ENCODE measurements at regions not wholly inside any gene's neighbourhood (a gene's known extent, or its start where the extent isn't known, plus 50 kb on each side); places are given as distances from the start of the nearest gene placed in this dataset.

DNA sequence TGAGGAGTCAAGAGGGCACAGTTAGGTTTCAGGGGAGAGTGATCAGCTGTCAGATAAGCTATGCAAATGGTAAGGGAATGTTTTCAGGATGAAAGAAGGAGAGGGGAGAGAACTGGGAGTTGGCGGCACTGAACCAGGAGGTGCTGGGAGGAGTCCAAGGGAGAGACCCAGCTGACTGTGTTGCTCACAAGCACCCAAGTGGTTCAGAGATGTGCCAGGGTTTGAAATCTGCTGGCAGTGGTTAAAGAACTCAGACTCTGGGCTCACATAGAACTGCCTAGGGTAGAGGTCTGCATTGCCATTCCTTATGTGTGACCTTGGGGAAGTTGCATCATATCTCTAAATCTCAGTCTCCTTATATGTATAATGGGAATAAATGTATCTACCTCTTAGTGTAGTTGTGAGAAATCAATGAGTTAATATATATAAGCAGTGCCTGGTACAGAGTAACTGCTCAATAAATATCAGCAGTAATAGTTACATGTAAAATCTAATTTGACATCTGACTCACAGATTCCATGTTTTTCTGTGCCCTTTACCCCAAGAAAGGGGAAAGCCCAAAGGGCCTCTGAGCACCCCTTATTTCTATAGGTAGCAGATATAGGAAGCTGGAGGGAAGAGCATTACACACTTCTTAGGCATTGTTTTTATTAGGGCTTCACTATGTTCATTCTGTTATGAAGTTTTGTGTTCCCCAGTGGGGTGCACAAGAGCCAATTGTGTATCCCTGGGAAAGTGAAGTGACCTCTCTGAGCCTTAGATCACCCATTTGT lies 66.9 kb upstream of the SESN3 start:
- Mint-ChIP-seq H3K27ac (peak overlapping the region; percentile 60), H3K4me1 (ENCODE audit: low read depth) (peaks cover 34% of the 10 kb centered on the region), H3K36me3 (ENCODE audit: low read depth) (no peaks in the 10 kb centered on the region), H3K27me3 (no peaks in the 10 kb centered on the region), H3K9me3 (no peaks in the 10 kb centered on the region), H3K4me3 (no peak overlapping the region)

DNA sequence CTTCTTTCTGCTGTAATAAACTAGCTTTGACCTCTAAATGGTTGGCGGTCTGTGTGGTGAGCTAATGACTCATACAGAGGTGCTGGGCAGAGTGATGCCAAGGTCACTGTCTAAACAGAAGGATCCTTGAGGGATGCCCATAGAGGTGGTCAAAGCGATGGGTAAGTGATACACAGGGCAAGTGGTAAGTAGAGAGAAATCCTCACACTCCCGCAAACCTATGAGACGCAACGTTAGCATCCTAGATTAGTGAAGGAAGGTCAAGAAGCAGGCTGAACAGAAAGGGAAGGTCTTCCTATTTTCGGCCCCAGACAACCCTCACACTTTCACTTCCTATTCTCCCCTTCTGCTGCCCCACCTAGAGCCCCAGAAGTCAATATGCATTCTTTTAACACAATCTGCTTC lies 65.6 kb upstream of the SESN3 start:
- Mint-ChIP-seq H3K27ac (no peak overlapping the region), H3K4me3 (no peak overlapping the region), H3K36me3 (ENCODE audit: low read depth) (no peaks in the 10 kb centered on the region), H3K27me3 (no peaks in the 10 kb centered on the region), H3K9me3 (no peaks in the 10 kb centered on the region), H3K4me1 (ENCODE audit: low read depth) (peaks cover 34% of the 10 kb centered on the region)

DNA sequence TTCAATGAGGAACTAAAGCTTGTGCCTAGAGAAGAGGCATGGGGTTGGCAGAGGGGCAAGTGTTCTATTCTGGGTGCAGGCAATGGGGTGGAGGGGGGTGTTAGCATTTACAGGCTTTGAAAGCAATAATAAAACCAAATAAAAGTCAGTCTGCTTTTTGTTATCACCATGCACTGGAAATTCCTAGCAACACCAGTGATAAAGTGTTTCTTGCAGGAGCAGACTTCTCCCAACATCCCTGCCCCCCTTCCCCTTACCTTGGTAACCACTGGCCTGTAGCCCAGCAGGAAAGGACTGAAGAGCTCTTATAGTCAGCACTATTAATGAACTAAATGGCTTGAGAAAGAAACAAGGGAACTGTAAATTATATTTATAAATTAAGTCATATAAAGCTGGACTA lies 65.2 kb upstream of the SESN3 start:
- Mint-ChIP-seq H3K4me1 (ENCODE audit: low read depth) (peaks cover 34% of the 10 kb centered on the region), H3K27me3 (no peaks in the 10 kb centered on the region), H3K4me3 (no peak overlapping the region), H3K27ac (no peak overlapping the region), H3K9me3 (no peaks in the 10 kb centered on the region), H3K36me3 (ENCODE audit: low read depth) (no peaks in the 10 kb centered on the region)

DNA sequence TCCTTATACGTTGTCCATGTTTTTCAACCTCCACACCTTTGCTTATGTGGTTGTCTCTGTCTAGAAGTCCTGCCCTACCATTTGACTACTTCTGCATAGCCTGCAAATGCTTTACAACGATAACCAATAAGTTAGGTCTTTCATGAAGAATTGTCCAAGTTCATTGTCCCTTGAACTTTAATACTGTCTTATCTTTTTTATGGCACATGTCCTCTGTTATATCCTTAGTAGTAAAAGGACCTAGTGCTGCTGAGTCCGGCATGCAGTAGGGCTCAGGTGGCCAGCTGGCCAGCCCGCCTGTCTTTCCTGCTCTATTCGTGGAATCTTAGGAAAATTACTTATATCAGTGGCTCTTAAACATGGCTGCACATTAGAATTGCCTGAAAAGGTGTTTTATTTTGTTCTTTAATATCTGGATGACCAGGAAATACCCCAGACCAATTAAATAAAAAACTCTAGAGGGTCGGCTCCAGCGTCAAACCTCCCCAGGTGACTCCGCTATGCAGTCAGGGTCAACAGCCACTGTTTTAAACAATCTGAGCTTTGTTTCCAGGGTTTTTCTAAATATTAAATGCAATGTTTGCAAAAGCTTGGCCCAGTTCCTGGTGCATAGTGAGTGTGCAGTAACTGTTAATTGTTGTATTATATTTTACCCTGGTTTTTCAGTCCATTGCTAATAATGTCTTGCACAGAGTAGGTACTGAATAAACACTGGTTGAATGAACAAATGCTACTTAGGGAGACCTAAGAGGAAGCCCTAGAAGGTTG lies 64.6 kb upstream of the SESN3 start:
- H3K9me3 Mint-ChIP-seq = no peaks in the 10 kb centered on the region
- H3K36me3 Mint-ChIP-seq (ENCODE audit: low read depth) = no peaks in the 10 kb centered on the region
- H3K4me3 Mint-ChIP-seq = no peak overlapping the region
- peaks cover 34% of the 10 kb centered on the region for H3K4me1 Mint-ChIP-seq (ENCODE audit: low read depth)
- H3K27me3 Mint-ChIP-seq = no peaks in the 10 kb centered on the region
- no peak overlapping the region for H3K27ac Mint-ChIP-seq

DNA sequence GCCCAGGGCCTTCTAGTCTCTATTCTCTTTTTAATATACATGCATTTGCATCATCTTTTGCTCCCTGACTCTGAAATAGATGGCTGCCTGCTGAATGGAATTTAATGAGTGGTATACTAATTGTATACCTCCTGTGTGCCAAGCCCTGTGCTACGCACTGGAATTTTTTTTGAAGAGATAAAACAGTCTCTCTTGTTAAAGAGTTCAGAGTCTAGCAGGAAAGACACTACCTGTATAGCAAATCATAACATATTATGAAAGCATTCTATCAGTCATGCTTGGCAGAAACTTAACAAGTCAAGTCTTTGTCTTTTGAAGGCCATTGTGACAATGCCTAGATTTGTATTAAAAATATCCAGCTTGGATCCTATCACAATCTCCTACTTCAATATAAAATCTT lies 63.7 kb upstream of the SESN3 start:
- Mint-ChIP-seq H3K4me1 (ENCODE audit: low read depth) (peaks cover 34% of the 10 kb centered on the region), H3K36me3 (ENCODE audit: low read depth) (no peaks in the 10 kb centered on the region), H3K27me3 (no peaks in the 10 kb centered on the region), H3K4me3 (no peak overlapping the region), H3K9me3 (no peaks in the 10 kb centered on the region), H3K27ac (no peak overlapping the region)

DNA sequence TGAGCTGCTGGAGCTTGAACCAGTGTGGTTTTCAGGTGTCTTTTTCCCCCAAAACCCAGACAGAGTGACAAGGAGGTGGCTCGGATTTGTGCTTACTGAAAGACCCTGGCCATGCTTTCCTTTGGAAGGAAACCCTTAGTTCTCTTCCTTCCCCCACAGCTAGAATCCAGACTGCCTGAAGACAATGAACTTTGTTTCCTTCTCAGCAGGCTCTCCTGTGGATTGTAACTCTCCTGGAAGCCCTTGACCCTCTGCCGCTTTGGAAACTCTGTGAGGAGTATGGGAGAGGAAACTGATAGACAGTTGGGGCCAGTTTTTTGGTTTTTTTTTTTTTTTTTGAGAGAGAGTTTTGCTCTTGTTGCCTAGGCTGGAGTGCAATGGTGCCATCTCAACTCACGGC lies 62.1 kb upstream of the SESN3 start:
- no peaks in the 10 kb centered on the region for H3K27me3 Mint-ChIP-seq
- H3K9me3 Mint-ChIP-seq = no peaks in the 10 kb centered on the region
- H3K4me3 Mint-ChIP-seq = no peak overlapping the region
- H3K27ac Mint-ChIP-seq = no peak overlapping the region
- H3K4me1 Mint-ChIP-seq (ENCODE audit: low read depth) = peaks cover 19% of the 10 kb centered on the region
- no peaks in the 10 kb centered on the region for H3K36me3 Mint-ChIP-seq (ENCODE audit: low read depth)

DNA sequence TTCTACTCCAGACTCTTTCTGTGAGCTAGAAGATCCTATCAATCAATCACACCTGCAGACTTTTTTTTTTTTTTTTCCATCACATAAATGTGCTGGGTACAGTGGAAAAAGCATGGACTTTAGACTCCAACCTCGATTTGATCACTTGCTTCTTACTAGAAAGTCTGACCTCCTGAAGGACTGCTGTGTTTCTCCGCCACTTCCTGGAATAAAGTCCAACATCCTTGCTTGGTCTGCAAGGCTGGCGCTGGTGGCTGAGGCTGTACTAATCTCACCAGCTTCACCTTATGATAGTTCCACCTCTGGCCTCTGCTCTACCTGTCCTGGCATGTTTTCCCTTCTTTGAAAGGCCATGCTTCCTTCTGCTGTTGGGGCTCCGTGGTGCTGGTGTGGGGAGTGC lies 60.9 kb upstream of the SESN3 start:
- Mint-ChIP-seq H3K36me3 (ENCODE audit: low read depth) (no peaks in the 10 kb centered on the region), H3K27ac (no peak overlapping the region), H3K9me3 (no peaks in the 10 kb centered on the region), H3K4me1 (ENCODE audit: low read depth) (peaks cover 9% of the 10 kb centered on the region), H3K27me3 (no peaks in the 10 kb centered on the region), H3K4me3 (no peak overlapping the region)

DNA sequence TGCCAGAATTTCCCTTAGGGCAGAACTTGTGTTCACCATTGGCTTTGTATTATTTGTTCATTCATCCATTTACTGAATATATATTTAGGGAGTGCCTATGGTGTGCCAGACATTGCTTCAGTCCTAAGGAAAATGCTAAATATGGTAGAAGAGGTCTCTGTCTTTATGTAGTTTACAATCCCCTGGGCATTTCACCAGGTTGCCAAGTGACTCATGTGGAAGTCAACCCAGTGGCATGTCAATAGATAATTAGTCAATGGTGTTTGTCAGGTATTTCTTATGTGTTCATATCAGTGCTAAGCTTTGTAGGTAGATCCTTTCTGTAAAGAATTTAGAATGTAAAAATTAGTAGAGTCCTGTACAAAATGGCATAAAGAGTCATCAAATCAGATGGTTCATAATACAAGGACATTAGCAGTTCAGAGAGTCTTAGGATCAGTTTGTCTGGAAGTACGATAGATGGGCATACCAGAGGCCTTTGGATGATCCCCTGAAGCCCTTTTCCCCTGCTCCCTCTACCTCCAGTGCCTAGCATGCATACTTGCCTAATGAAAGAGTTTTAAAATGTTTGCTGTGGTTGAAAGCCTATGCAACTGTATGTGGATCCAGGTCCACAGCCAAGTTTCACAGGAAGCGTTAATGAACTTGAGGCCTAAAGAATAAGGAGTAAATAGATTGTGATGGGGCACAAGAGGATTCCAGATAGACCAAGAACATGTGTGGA lies 58.5 kb upstream of the SESN3 start:
- Mint-ChIP-seq H3K9me3 (no peaks in the 10 kb centered on the region), H3K27ac (no peak overlapping the region), H3K4me1 (ENCODE audit: low read depth) (no peaks in the 10 kb centered on the region), H3K36me3 (ENCODE audit: low read depth) (no peaks in the 10 kb centered on the region), H3K4me3 (no peak overlapping the region), H3K27me3 (no peaks in the 10 kb centered on the region)

DNA sequence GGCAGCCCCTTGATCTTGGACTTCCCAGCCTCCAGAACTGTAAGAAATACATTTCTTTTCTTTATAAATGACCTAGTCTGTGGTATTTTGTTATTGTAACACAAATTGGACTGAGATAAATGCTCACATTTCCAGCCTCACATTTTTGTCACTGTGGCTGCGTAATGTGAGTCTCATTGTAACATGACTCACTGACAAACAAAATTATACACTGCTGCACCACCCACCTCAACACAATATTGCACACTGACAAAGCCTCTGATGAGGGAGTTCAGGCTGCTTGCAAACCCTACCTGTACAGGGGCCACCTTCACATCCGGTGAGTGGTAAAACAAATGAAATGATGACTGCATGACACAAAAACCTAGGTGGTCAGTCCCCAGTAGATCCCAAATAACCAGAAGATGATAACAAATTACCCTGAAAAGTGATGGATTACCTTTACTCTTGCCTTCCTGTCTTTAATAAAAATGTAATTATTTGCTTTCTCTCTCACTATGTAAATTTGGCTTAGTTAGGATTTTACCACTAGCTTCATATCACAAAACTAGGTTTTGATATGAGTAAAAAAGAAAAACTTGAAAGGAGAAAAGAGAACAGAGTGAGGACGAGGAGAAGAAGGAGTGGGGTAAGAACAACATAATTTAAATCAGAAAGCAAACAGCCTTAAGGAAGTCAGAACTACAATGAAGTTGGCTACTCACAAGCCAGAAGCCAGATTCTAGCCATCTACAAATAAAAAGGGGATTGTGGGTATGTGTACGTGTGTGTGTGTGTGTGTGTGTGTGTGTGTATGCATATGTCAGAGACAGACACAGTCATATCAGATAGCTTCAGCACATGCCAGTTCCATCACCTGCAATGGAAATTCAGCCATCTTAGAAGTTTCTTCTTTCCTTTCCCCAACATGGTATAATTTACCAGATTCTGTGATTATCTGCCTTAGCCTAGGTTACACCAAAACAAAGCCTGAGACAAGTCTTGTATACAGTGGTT lies 53.4 kb upstream of the SESN3 start:
- H3K4me1 Mint-ChIP-seq (ENCODE audit: low read depth) = peaks cover 6% of the 10 kb centered on the region
- no peaks in the 10 kb centered on the region for H3K36me3 Mint-ChIP-seq (ENCODE audit: low read depth)
- H3K4me3 Mint-ChIP-seq = no peak overlapping the region
- no peaks in the 10 kb centered on the region for H3K27me3 Mint-ChIP-seq
- H3K27ac Mint-ChIP-seq = no peak overlapping the region
- no peaks in the 10 kb centered on the region for H3K9me3 Mint-ChIP-seq

DNA sequence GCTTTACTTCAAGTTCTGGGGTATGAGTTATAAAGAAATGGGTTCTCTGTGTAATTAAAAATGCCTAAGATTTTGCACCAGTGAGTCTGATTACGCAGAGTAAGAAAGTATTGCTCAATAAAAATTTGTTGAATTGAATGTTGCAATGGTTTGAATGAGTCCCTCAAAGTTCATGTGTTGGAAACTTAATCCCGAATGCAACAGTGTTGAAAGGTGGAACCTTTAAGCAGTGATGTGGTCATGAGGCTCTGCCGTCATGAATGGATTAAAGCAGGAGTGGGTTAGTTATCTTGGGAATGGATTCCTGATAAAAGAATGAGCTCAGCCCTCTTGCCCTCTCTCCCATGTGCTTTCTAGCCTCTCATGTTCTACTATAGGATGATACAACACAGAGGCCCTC lies 52.6 kb upstream of the SESN3 start:
- peaks cover 6% of the 10 kb centered on the region for H3K4me1 Mint-ChIP-seq (ENCODE audit: low read depth)
- no peaks in the 10 kb centered on the region for H3K9me3 Mint-ChIP-seq
- no peaks in the 10 kb centered on the region for H3K36me3 Mint-ChIP-seq (ENCODE audit: low read depth)
- H3K27ac Mint-ChIP-seq = no peak overlapping the region
- no peaks in the 10 kb centered on the region for H3K27me3 Mint-ChIP-seq
- no peak overlapping the region for H3K4me3 Mint-ChIP-seq

DNA sequence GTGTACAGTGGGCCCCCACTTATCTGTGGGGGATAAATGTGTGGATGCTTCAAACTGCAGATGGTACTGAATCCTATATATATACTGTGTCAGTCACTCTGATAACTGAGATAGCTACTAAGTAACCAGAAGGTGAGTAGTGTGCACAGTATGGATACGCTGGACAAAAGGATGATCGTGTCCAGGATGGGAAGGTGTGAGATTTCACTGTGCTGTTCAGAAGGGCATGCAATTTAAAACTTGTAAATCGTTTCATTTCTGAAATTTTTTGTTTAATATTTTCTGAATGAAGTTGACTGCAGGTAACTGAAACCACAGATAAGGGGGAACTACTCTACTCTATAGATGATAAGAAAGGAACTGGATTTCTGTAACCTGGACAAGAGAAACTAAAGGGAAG lies 52.1 kb upstream of the SESN3 start:
- H3K36me3 Mint-ChIP-seq (ENCODE audit: low read depth) = no peaks in the 10 kb centered on the region
- no peak overlapping the region for H3K27ac Mint-ChIP-seq
- peaks cover 6% of the 10 kb centered on the region for H3K4me1 Mint-ChIP-seq (ENCODE audit: low read depth)
- no peak overlapping the region for H3K4me3 Mint-ChIP-seq
- H3K9me3 Mint-ChIP-seq = no peaks in the 10 kb centered on the region
- no peaks in the 10 kb centered on the region for H3K27me3 Mint-ChIP-seq

DNA sequence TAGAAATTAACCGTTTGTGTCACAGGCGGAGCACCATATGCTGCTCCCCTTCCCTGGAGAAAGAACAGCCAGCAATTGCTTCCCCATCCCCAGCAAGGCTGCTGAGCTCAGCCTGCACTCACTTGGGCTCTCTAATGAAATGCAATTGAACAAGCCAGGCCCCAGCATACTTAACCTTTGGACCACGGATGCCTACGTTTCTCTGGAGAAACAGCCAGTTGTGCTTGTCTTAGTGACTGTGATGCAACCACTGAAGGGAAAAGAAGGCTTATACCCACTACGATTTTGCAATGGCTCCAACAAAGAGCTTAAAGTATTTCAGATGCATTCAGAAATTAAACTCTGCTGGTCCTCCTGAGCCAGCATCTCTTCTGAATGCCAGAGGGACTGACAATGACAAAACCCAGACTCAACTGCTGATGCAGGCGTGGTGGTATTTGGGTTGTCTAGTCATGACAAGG lies 51.3 kb upstream of the SESN3 start:
- H3K27me3 Mint-ChIP-seq = no peaks in the 10 kb centered on the region
- H3K9me3 Mint-ChIP-seq = no peaks in the 10 kb centered on the region
- no peak overlapping the region for H3K27ac Mint-ChIP-seq
- no peak overlapping the region for H3K4me3 Mint-ChIP-seq
- no peaks in the 10 kb centered on the region for H3K36me3 Mint-ChIP-seq (ENCODE audit: low read depth)
- peaks cover 6% of the 10 kb centered on the region for H3K4me1 Mint-ChIP-seq (ENCODE audit: low read depth)

Measured in stimulated activated naive CD8-positive, alpha-beta T cell treated with anti-CD3 and anti-CD28 coated beads, Interleukin-15, Interleukin-2, amounts not matched to agents 100 ng/mL and 50 ng/mL, for 24 hours (primary cell).